ENCODE measurements at regions not wholly inside any gene's neighbourhood (a gene's known extent, or its start where the extent isn't known, plus 50 kb on each side); places are given as distances from the start of the nearest gene placed in this dataset.
"Not testable (repeated sequence)": the region's sequence is repeated elsewhere in the genome, so short reads cannot be mapped to it uniquely, and the experiment has no call there.

DNA sequence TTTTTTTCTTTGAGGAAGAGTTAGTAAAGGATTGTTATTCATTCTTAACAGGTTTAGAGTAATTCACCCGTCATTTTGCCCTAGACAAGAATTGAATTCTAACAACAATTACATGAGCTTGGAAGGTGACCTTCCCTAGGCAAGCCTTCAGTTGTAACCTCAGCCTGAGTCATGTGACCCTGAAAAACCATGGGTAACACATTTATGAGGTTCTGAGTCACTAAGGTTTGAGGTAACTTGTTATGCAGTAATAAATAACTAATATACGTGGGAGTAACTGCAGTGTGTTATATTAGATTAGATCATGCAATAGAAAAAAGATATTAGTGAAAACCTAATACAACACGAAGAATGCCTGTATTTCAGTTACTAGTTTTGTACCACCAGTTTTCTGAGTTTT, 237.6 kb upstream of the NDN start:
- DNase-seq (ENCODE audit: low spot score), result no peak

GRCh38 chr15:23954931-23955330, 267.8 kb upstream of the NDN start:
- no peak for DNase-seq (ENCODE audit: low spot score)

GRCh38 chr15:23983500-23984259, 296.6 kb upstream of the NDN start:
- DNase-seq (ENCODE audit: low spot score), result no peak

- no peak for DNase-seq (ENCODE audit: low spot score)
These were observed 307.2 kb upstream of the NDN start for GRCh38 chr15:23994273-23994672.

DNA sequence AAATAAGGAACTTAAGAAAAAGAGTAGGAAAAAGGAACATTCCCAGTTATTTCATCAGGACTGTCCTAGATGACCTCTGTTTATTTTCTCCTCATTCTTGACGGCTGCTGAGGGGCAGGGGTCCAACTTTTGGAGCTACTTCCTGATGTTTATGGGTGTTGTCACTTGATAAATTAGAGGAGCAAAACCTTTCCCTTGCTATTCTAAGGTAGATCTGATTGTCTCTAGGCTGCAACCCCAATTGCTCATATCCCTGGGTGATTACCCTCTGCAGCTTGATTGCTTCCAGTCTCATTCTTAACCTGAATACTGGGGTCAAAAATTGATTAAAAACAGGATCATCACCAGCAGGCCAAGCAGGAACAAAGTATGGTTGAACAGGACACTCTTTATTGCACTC, 311.0 kb upstream of the NDN start:
- no peak for DNase-seq (ENCODE audit: low spot score)

DNA sequence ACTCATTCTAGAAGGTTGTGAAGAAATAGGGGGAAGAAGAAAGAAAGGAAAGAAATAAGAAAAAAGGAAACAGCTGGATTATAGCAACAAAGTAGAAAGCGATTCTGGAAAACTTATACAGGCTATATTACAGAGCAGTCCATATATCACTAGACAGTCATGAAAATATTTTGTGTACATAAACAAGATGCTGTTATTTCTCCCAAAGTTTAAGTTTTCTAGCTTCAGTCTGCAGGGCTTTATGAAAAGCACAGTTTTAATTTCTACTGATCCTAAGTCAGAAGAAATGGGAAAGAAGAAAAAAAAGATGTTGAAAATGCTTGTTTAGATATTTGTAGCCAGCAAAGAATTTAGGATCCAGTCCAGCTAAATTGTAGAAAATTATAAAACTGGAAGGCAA, 321.4 kb upstream of the NDN start:
- DNase-seq (ENCODE audit: low spot score), result no peak

GRCh38 chr15:24017470-24017869, 330.4 kb upstream of the NDN start:
- no peak for DNase-seq (ENCODE audit: low spot score)

DNA sequence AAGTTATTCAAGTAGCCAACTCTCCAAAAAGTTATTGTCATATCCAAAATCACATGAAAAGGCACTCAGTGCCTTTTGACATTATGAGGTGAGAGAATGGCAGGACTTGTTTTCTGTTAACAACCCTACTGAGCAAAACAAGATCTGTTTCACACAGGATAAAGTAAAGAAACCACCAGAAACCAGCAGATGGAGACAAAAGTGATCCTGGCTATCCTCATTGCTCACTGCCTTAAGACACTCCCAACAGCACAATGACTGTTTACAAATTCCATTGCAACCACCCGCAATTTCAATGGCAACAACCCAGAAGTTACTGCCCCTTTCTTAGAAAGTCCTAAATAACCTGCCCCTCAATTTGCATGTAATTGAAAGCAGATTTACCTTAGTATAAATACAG, 352.6 kb upstream of the NDN start:
- DNase-seq (ENCODE audit: low spot score), result no peak

DNA sequence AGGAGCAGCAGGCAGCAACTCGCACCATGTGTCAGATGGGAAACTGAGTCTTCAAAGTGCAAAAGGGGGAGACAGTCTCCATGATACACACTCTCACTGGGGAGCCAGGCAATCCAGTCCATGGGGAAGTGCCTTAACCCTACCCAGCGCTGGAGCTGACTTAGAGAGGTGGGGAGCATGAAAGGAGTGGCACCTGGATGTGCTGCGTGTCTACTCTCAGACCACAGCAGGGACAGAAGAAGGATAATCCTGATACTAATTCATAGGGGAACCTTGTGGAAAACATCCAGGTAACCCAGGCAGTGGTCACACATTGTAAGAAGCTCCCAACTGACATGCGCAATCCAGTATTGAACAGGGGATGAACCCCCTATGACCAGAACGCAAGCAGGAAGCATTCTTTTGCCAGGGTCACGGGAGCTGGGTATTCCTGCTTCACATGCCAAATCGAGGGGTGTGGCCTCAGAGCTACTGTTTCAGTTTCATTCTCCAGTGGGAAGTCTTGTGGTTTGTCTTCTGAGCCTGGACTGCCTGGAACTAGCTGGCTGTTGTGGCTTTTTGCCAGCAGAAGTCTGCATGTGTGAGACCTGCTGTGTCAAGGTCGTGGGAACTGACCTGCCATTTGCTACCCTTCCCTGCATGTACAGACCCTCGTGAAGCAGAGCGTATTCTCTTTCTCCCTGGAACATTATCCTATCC, 367.6 kb upstream of the NDN start:
- peak; percentile 54 for DNase-seq (ENCODE audit: low spot score)

- no peak for DNase-seq (ENCODE audit: low spot score)
These were observed 380.8 kb upstream of the NDN start for GRCh38 chr15:24067733-24068501.

- DNase-seq (ENCODE audit: low spot score), result no peak
These were observed 388.4 kb upstream of the NDN start for GRCh38 chr15:24075420-24076089.

GRCh38 chr15:24076090-24076784, 389.1 kb upstream of the NDN start:
- DNase-seq (ENCODE audit: low spot score), result no peak

DNA sequence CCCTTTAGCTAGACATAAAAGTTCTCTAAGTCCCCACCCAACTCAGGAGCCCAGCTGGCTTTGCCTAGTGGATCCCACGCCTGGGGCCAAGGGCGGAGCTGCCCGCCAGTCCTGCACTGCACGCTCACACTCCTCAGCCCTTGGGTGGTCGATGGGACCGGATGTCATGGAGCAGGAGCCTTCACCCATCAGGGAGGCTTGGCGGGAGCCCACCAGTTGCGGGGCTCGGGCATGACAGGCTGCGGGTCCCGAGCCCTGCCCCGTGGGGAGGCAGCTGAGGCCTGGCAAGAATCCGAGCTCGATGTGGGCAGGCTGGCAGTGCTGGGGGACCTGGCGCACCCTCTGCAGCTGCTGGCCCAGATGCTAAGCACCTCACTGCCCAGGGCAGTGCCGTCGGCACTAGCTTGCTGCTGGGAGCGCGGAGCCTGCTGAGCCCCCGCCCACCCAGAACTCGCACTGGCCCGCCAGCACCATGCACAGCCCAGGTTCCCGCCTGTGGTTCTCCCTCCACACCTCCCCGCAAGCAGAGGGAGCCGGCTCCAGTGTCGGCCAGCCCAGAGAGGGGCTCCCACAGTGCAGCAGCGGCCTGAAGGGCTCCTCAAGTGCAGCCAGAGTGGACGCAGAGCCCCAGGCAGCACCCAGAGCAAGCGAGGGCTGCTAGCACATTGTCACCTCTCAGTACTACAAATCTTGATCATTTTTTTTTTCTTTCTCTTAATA, 391.4 kb upstream of the NDN start:
- no peak for DNase-seq (ENCODE audit: low spot score)

DNA sequence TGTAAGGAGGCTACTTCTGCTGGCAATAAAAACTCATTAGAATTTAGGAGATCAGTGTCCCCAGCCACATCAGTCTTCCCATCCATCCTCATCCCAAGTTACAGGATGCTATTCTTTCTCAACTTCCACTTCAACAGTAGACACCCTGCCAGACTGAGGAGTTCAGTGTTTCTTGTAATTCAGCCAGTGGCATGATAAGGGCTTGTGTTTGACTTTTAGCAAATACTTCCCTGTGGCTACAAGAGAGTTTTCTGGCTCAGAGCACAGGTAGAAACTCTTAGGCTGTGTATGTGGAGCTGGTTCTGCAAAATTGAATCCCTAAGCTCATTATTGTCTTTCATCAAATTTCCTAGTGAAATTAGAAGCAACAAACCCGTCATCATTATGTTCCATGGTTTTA, 401.8 kb upstream of the NDN start:
- not testable (repeated sequence) for DNase-seq (ENCODE audit: low spot score)

DNA sequence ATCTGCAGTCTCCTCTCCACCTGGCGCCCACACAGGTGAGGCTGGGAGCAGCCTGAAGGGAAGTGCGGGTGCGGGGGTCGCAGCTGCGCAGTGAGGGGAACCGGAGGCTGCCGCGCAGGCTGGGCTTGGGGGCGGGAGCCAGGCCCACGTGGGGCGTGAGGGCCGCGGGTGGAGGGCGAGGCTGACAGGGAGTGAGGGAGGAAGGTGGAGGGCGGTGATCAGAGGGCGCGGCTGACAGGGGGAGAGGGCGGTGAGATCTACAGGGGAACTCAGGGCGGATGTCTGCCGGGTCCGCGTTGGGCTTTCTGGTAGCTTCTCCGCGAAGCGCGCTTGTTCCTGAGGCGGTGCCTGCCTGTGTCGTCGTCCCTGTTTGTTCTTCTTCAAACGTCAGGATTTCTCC, 414.4 kb upstream of the NDN start:
- DNase-seq (ENCODE audit: low spot score), result not testable (repeated sequence)

DNA sequence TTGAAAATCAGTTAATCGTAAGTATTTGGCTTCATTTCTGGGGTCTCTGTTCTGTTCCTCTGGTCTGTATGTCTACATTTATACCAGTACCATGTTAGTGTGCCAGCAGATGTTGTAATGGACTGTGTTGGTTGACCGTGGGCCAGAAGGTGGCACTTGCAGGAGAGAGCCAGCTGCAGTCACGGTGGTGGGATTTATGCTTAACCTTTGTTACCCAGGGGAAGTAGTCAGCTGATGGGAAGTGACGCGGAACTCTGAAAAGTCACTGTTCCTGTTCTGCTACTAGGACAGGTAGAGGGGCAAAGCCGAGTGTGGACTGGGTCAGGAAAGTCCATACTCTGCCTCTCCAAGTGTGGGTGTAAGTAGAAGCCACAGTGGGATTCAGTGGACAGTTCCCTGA, 420.4 kb upstream of the NDN start:
- DNase-seq (ENCODE audit: low spot score), result peak; percentile 45

DNA sequence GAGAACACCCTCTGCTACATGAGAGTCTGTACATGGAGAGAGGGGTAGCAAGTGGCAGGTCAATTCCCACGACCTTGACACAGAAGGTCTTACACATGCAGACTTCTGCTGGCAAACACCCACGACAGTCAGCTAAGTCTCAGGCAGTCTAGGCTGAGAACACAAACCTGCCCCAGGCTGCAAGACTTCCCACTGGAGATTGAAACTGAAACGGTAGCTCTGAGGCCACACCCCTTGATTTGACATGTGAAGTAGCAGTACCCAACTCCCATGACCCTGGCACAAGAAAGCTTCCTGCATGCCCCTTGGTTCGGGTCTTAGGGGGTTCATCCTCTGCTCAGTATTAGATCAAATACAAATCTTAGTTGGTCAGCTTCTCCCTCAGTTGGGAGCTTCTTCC, 420.8 kb upstream of the NDN start:
- DNase-seq (ENCODE audit: low spot score), result not testable (repeated sequence)

GRCh38 chr15:24108349-24108748, 421.2 kb upstream of the NDN start:
- DNase-seq (ENCODE audit: low spot score), result not testable (repeated sequence)

DNA sequence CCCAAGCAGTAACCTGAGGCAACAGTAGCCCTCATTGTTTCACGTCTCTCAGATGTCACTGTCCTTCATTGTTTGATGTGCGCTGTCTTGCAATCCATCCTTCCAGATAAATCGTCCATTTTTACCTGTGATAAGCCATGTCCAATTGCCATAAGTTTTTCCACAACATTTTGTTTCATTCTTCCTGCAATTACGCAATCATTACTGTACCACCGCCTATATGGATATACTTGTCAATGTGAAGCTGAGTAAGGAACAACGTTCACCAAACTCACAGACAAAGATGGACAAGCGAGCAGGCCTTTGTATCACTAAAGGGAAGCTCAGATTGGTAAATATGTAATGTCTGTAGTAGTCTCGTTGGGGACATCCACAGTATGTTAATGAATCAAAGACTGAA, 452.5 kb upstream of the NDN start:
- DNase-seq (ENCODE audit: low spot score), result not testable (repeated sequence)

GRCh38 chr15:24145070-24145469, 458.0 kb upstream of the NDN start:
- not testable (repeated sequence) for DNase-seq (ENCODE audit: low spot score)

GRCh38 chr15:24146251-24146650, 459.1 kb upstream of the NDN start:
- DNase-seq (ENCODE audit: low spot score), result no peak

Measured in ureter (tissue), 1 donor.